Mammary epithelial cell (primary cell): ENCODE measurements at regions not wholly inside any gene's neighbourhood (a gene's known extent, or its start where the extent isn't known, plus 50 kb on each side); places are given as distances from the start of the nearest gene placed in this dataset.

Source experiments
- EZH2 ChIP-seq: IDR thresholded peaks from 2 replicates; pipeline ENCODE4 v1.6.1; 2012; ENCODE audit warnings: low read length, inconsistent platforms, borderline replicate concordance
- TF ChIP-seq, protein P1 (sequence below), 2 donors: IDR thresholded peaks in 1 of 2; conservative IDR thresholded peaks in 1 of 2; 2 replicates each; pipeline ENCODE4 v1.5.1; 2011 to 2012; ENCODE audit warnings: inconsistent platforms in 2 of 2, low read length in 2 of 2, mild to moderate bottlenecking in 2 of 2, control low read depth in 1 of 2, low read depth in 1 of 2; ENCODE audit not compliant: insufficient read depth in 1 of 2; ENCODE audit errors: extremely low read depth in 1 of 2

DNA sequence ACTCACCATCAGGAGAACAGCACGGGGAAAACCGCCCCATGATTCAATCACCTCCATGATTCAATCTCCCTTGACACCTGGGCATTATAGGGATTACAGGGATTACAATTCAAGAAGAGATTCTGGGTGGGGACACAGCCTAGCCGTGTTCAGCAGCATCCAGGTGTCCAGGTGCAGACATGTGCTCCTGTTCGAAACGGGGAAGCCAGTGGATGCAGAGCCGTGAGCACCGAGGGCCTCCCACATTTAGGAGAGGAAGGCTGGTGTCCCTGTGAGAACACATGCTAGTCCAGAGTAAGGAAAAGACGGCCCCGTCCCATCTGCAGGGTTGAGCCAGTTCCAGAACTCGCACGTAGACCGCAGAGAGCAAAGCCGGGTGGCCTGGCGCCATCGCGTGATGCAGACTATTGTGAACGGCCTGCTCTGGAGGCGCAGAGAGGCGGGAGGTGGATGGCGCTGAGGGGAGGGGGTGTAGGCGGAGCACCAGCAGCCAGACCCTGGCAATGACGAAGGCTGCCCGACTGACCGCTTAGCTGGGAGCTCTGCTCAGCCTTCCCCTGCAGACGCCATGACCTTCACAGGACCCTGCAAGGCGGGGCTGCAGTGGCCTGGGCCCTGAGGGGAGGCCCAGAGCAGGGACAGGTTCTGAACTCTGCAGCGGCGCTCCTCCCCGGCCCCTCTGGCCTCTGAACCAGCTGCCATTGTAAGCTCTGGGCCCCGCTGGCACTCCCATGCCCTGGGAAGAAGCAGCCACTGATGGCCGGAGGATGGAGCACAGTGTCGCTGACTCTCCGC lies 141.6 kb upstream of the TCERG1L start:
- no peak for TF ChIP-seq EZH2
- TF ChIP-seq, protein P1, sequence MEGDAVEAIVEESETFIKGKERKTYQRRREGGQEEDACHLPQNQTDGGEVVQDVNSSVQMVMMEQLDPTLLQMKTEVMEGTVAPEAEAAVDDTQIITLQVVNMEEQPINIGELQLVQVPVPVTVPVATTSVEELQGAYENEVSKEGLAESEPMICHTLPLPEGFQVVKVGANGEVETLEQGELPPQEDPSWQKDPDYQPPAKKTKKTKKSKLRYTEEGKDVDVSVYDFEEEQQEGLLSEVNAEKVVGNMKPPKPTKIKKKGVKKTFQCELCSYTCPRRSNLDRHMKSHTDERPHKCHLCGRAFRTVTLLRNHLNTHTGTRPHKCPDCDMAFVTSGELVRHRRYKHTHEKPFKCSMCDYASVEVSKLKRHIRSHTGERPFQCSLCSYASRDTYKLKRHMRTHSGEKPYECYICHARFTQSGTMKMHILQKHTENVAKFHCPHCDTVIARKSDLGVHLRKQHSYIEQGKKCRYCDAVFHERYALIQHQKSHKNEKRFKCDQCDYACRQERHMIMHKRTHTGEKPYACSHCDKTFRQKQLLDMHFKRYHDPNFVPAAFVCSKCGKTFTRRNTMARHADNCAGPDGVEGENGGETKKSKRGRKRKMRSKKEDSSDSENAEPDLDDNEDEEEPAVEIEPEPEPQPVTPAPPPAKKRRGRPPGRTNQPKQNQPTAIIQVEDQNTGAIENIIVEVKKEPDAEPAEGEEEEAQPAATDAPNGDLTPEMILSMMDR (conservative IDR thresholded peaks at IDR 0.05 in 1 of 2, IDR thresholded peaks at IDR 0.05 in 1 of 2; ENCODE audit: extremely low read depth in 1 of 2, insufficient read depth in 1 of 2, low read depth in 1 of 2, low read length in 2 of 2): no peak
